SU-DHL-6 (cell line): ENCODE measurements at regions not wholly inside any gene's neighbourhood (a gene's known extent, or its start where the extent isn't known, plus 50 kb on each side); places are given as distances from the start of the nearest gene placed in this dataset.

ENCODE experiments used
- CTCF ChIP-seq: fragments of 200-600 bp; sonication (generic); IDR thresholded peaks from one replicate; pipeline ENCODE4 v1.5.1; 2017; ENCODE audit warnings: antibody characterized with exemption, mild to moderate bottlenecking, low read length, moderate library complexity; ENCODE audit not compliant: insufficient read depth, poor library complexity, severe bottlenecking
- EZH2phosphoT487 ChIP-seq: fragments of 200-600 bp; sonication (generic), shearing (Covaris generic); conservative IDR thresholded peaks from 2 replicates; pipeline ENCODE4 v1.6.1; 2018; ENCODE audit warnings: mild to moderate bottlenecking, antibody characterized with exemption, low read length, moderate library complexity, mixed read lengths

GRCh38 chr2:177053038-177053437 is 159.6 kb upstream of the HNRNPA3 start:
- no peak for TF ChIP-seq CTCF
- no peak for TF ChIP-seq EZH2phosphoT487
